ENCODE measurements at regions not wholly inside any gene's neighbourhood (a gene's known extent, or its start where the extent isn't known, plus 50 kb on each side); places are given as distances from the start of the nearest gene placed in this dataset.

GRCh38 chr15:93246266-93247242 is 157.5 kb upstream of the RGMA start:
- peak; percentile 91 for DNase-seq

- DNase-seq, result no peak
These were observed 156.6 kb upstream of the RGMA start for GRCh38 chr15:93245661-93246042.

- no peak for DNase-seq
These were observed 156.0 kb upstream of the RGMA start for GRCh38 chr15:93244696-93245660.

GRCh38 chr15:93243573-93243972 is 154.6 kb upstream of the RGMA start:
- DNase-seq, result no peak

GRCh38 chr15:93241696-93242585 is 152.9 kb upstream of the RGMA start:
- peak; percentile 85 for DNase-seq

- no peak for DNase-seq
These were observed 151.0 kb upstream of the RGMA start for GRCh38 chr15:93239993-93240392.

GRCh38 chr15:93239591-93239990 is 150.6 kb upstream of the RGMA start:
- no peak for DNase-seq

GRCh38 chr15:93238641-93239040 is 149.6 kb upstream of the RGMA start:
- no peak for DNase-seq

GRCh38 chr15:93235926-93236780 is 147.1 kb upstream of the RGMA start:
- no peak for DNase-seq

- no peak for DNase-seq
These were observed 146.3 kb upstream of the RGMA start for GRCh38 chr15:93235269-93235668.

GRCh38 chr15:93233710-93234109 is 144.7 kb upstream of the RGMA start:
- no peak for DNase-seq

- no peak for DNase-seq
These were observed 143.8 kb upstream of the RGMA start for GRCh38 chr15:93232845-93233244.

GRCh38 chr15:93231994-93232393 is 143.0 kb upstream of the RGMA start:
- no peak for DNase-seq

- no peak for DNase-seq
These were observed 142.4 kb upstream of the RGMA start for GRCh38 chr15:93231261-93231925.

GRCh38 chr15:93228546-93228945 is 139.5 kb upstream of the RGMA start:
- DNase-seq, result no peak

- no peak for DNase-seq
These were observed 134.8 kb upstream of the RGMA start for GRCh38 chr15:93223803-93224202.

GRCh38 chr15:93221759-93222158 is 132.7 kb upstream of the RGMA start:
- no peak for DNase-seq

GRCh38 chr15:93219859-93220420 is 130.9 kb upstream of the RGMA start:
- DNase-seq, result no peak

- no peak for DNase-seq
These were observed 128.3 kb upstream of the RGMA start for GRCh38 chr15:93217343-93217742.

- no peak for DNase-seq
These were observed 125.1 kb upstream of the RGMA start for GRCh38 chr15:93214106-93214505.

- no peak for DNase-seq
These were observed 124.3 kb upstream of the RGMA start for GRCh38 chr15:93213281-93213680.
